ENCODE measurements at regions not wholly inside any gene's neighbourhood (a gene's known extent, or its start where the extent isn't known, plus 50 kb on each side); places are given as distances from the start of the nearest gene placed in this dataset.

- TF ChIP-seq POLR2A (IDR thresholded peaks at IDR 0.05; ENCODE audit: low read depth, low read length) (no peak), POLR2AphosphoS5 (IDR thresholded peaks at IDR 0.05; ENCODE audit: low read depth, low read length) (no peak)
These were observed 597.2 kb upstream of the NECTIN3 start for GRCh38 chr3:110474397-110474796.

All from GM12892 (cell line).